ENCODE measurements at regions not wholly inside any gene's neighbourhood (a gene's known extent, or its start where the extent isn't known, plus 50 kb on each side); places are given as distances from the start of the nearest gene placed in this dataset.
"Not testable (repeated sequence)": the region's sequence is repeated elsewhere in the genome, so short reads cannot be mapped to it uniquely, and the experiment has no call there.

- TF ChIP-seq EP300, POLR2A, CTCF (IDR thresholded peaks at IDR 0.05): not testable (repeated sequence)
These were observed 150.6 kb upstream of the GALNT15 start for GRCh38 chr3:16023881-16024280.
